ENCODE measurements at regions not wholly inside any gene's neighbourhood (a gene's known extent, or its start where the extent isn't known, plus 50 kb on each side); places are given as distances from the start of the nearest gene placed in this dataset.
"Not testable (repeated sequence)": the region's sequence is repeated elsewhere in the genome, so short reads cannot be mapped to it uniquely, and the experiment has no call there.

GRCh38 chr14:106690333-106690891, 1164.0 kb downstream of the TMEM121 start:
- Histone ChIP-seq H3K4me3 (ENCODE audit: insufficient read depth, low read depth, low read length, poor library complexity, severe bottlenecking) (no peak overlapping the region), H3K27ac (ENCODE audit: insufficient read depth, low read length, poor library complexity, severe bottlenecking) (no peak overlapping the region), H3K27me3 (replicated peaks; ENCODE audit: control insufficient read depth, insufficient read depth, low read length, poor library complexity, severe bottlenecking) (no peaks in the 10 kb centered on the region), H3K4me1 (ENCODE audit: control insufficient read depth, insufficient read depth, low read length, poor library complexity, severe bottlenecking) (no peaks in the 10 kb centered on the region), H3K36me3 (ENCODE audit: control insufficient read depth, insufficient read depth, low read length) (no peaks in the 10 kb centered on the region), H3K9me3 (ENCODE audit: control insufficient read depth, low read length) (no peaks in the 10 kb centered on the region)
- DNase-seq, result no peak

GRCh38 chr14:106691601-106692291, 1165.4 kb downstream of the TMEM121 start:
- H3K36me3 ChIP-seq (ENCODE audit: control insufficient read depth, insufficient read depth, low read length), result no peaks in the 10 kb centered on the region
- H3K27me3 ChIP-seq (replicated peaks; ENCODE audit: control insufficient read depth, insufficient read depth, low read length, poor library complexity, severe bottlenecking), result no peaks in the 10 kb centered on the region
- no peaks in the 10 kb centered on the region for H3K9me3 ChIP-seq (ENCODE audit: control insufficient read depth, low read length)
- H3K27ac ChIP-seq (ENCODE audit: insufficient read depth, low read length, poor library complexity, severe bottlenecking), result no peak overlapping the region
- H3K4me1 ChIP-seq (ENCODE audit: control insufficient read depth, insufficient read depth, low read length, poor library complexity, severe bottlenecking), result no peaks in the 10 kb centered on the region
- no peak overlapping the region for H3K4me3 ChIP-seq (ENCODE audit: insufficient read depth, low read depth, low read length, poor library complexity, severe bottlenecking)
- peak; percentile 28 to 46 (median 42) for DNase-seq

- Histone ChIP-seq H3K36me3 (ENCODE audit: control insufficient read depth, insufficient read depth, low read length) (no peaks in the 10 kb centered on the region), H3K27me3 (replicated peaks; ENCODE audit: control insufficient read depth, insufficient read depth, low read length, poor library complexity, severe bottlenecking) (no peaks in the 10 kb centered on the region), H3K27ac (ENCODE audit: insufficient read depth, low read length, poor library complexity, severe bottlenecking) (no peak overlapping the region), H3K9me3 (ENCODE audit: control insufficient read depth, low read length) (no peaks in the 10 kb centered on the region), H3K4me1 (ENCODE audit: control insufficient read depth, insufficient read depth, low read length, poor library complexity, severe bottlenecking) (no peaks in the 10 kb centered on the region), H3K4me3 (ENCODE audit: insufficient read depth, low read depth, low read length, poor library complexity, severe bottlenecking) (no peak overlapping the region)
- peak; percentile 21 to 39 (median 22) for DNase-seq
Observed at GRCh38 chr14:106694638-106695393, 1168.4 kb downstream of the TMEM121 start.

- not testable (repeated sequence) for H3K9me3 ChIP-seq (ENCODE audit: control insufficient read depth, low read length); H3K36me3 ChIP-seq (ENCODE audit: control insufficient read depth, insufficient read depth, low read length); H3K27me3 ChIP-seq (replicated peaks; ENCODE audit: control insufficient read depth, insufficient read depth, low read length, poor library complexity, severe bottlenecking); H3K4me3 ChIP-seq (ENCODE audit: insufficient read depth, low read depth, low read length, poor library complexity, severe bottlenecking); DNase-seq; H3K4me1 ChIP-seq (ENCODE audit: control insufficient read depth, insufficient read depth, low read length, poor library complexity, severe bottlenecking); H3K27ac ChIP-seq (ENCODE audit: insufficient read depth, low read length, poor library complexity, severe bottlenecking)
Observed at GRCh38 chr14:106698620-106699267, 1172.4 kb downstream of the TMEM121 start.

- H3K27ac ChIP-seq (ENCODE audit: insufficient read depth, low read length, poor library complexity, severe bottlenecking); H3K4me3 ChIP-seq (ENCODE audit: insufficient read depth, low read depth, low read length, poor library complexity, severe bottlenecking); H3K27me3 ChIP-seq (replicated peaks; ENCODE audit: control insufficient read depth, insufficient read depth, low read length, poor library complexity, severe bottlenecking); H3K9me3 ChIP-seq (ENCODE audit: control insufficient read depth, low read length); H3K36me3 ChIP-seq (ENCODE audit: control insufficient read depth, insufficient read depth, low read length); H3K4me1 ChIP-seq (ENCODE audit: control insufficient read depth, insufficient read depth, low read length, poor library complexity, severe bottlenecking); DNase-seq: not testable (repeated sequence)
Observed at GRCh38 chr14:106703651-106704050, 1177.3 kb downstream of the TMEM121 start.

GRCh38 chr14:106706488-106706887, 1180.1 kb downstream of the TMEM121 start:
- not testable (repeated sequence) for H3K36me3 ChIP-seq (ENCODE audit: control insufficient read depth, insufficient read depth, low read length); H3K4me3 ChIP-seq (ENCODE audit: insufficient read depth, low read depth, low read length, poor library complexity, severe bottlenecking); DNase-seq; H3K4me1 ChIP-seq (ENCODE audit: control insufficient read depth, insufficient read depth, low read length, poor library complexity, severe bottlenecking); H3K27ac ChIP-seq (ENCODE audit: insufficient read depth, low read length, poor library complexity, severe bottlenecking); H3K27me3 ChIP-seq (replicated peaks; ENCODE audit: control insufficient read depth, insufficient read depth, low read length, poor library complexity, severe bottlenecking); H3K9me3 ChIP-seq (ENCODE audit: control insufficient read depth, low read length)

- not testable (repeated sequence) for H3K9me3 ChIP-seq (ENCODE audit: control insufficient read depth, low read length); H3K36me3 ChIP-seq (ENCODE audit: control insufficient read depth, insufficient read depth, low read length); H3K4me3 ChIP-seq (ENCODE audit: insufficient read depth, low read depth, low read length, poor library complexity, severe bottlenecking); H3K27ac ChIP-seq (ENCODE audit: insufficient read depth, low read length, poor library complexity, severe bottlenecking); H3K4me1 ChIP-seq (ENCODE audit: control insufficient read depth, insufficient read depth, low read length, poor library complexity, severe bottlenecking); H3K27me3 ChIP-seq (replicated peaks; ENCODE audit: control insufficient read depth, insufficient read depth, low read length, poor library complexity, severe bottlenecking); DNase-seq
Observed at GRCh38 chr14:106710187-106710586, 1183.8 kb downstream of the TMEM121 start.

- not testable (repeated sequence) for H3K27me3 ChIP-seq (replicated peaks; ENCODE audit: control insufficient read depth, insufficient read depth, low read length, poor library complexity, severe bottlenecking); H3K36me3 ChIP-seq (ENCODE audit: control insufficient read depth, insufficient read depth, low read length); H3K27ac ChIP-seq (ENCODE audit: insufficient read depth, low read length, poor library complexity, severe bottlenecking); DNase-seq; H3K4me1 ChIP-seq (ENCODE audit: control insufficient read depth, insufficient read depth, low read length, poor library complexity, severe bottlenecking); H3K9me3 ChIP-seq (ENCODE audit: control insufficient read depth, low read length); H3K4me3 ChIP-seq (ENCODE audit: insufficient read depth, low read depth, low read length, poor library complexity, severe bottlenecking)
Observed at GRCh38 chr14:106712513-106712912, 1186.1 kb downstream of the TMEM121 start.

- not testable (repeated sequence) for H3K4me1 ChIP-seq (ENCODE audit: control insufficient read depth, insufficient read depth, low read length, poor library complexity, severe bottlenecking)
Observed at GRCh38 chr14:106714446-106715428, 1188.4 kb downstream of the TMEM121 start.

More at GRCh38 chr14:106714446-106715428, 1188.4 kb downstream of the TMEM121 start:
- not testable (repeated sequence) for H3K27me3 ChIP-seq (replicated peaks; ENCODE audit: control insufficient read depth, insufficient read depth, low read length, poor library complexity, severe bottlenecking); DNase-seq; H3K4me3 ChIP-seq (ENCODE audit: insufficient read depth, low read depth, low read length, poor library complexity, severe bottlenecking); H3K36me3 ChIP-seq (ENCODE audit: control insufficient read depth, insufficient read depth, low read length); H3K27ac ChIP-seq (ENCODE audit: insufficient read depth, low read length, poor library complexity, severe bottlenecking); H3K9me3 ChIP-seq (ENCODE audit: control insufficient read depth, low read length)

Data from effector memory CD4-positive, alpha-beta T cell (primary cell).